B cell (primary cell): ENCODE measurements at regions not wholly inside any gene's neighbourhood (a gene's known extent, or its start where the extent isn't known, plus 50 kb on each side); places are given as distances from the start of the nearest gene placed in this dataset.
"Not testable (repeated sequence)": the region's sequence is repeated elsewhere in the genome, so short reads cannot be mapped to it uniquely, and the experiment has no call there.

Experiments
- ATAC-seq: fragments of 200-7000 bp; cut with Tn5 transposase; one replicate; pipeline ENCODE4 v1.10.0; 2021; ENCODE audit warnings: low read depth, mild to moderate bottlenecking, moderate number of reproducible peaks, moderate library complexity
- CTCF ChIA-PET: fragments of 350-600 bp; sonication (Branson Sonifier 250); formaldehyde crosslinking; loops from one replicate; lab custom pipeline; 2021; ENCODE audit warnings: antibody characterized with exemption, inconsistent platforms; lab: Charles Lee
- POLR2A ChIA-PET: fragments of 350-600 bp; sonication (Branson Sonifier 250); formaldehyde crosslinking; loops from one replicate; lab custom pipeline; 2021; ENCODE audit warnings: antibody characterized with exemption; lab: Charles Lee
- DNase-seq: peaks from one replicate; pipeline ENCODE4 v3.0.0; 2013
- H2AFZ ChIP-seq: 2 replicates; pipeline ENCODE4 v1.6.1; 2012; ENCODE audit warnings: mild to moderate bottlenecking, low read depth, low read length; ENCODE audit not compliant: insufficient read depth, poor library complexity, severe bottlenecking
- H3K27ac ChIP-seq, 2 donors: 1 replicate in 1 of 2; 2 replicates in 1 of 2; pipeline ENCODE4 v1.5.1; 2012 to 2013; ENCODE audit warnings: low read length in 2 of 2, mild to moderate bottlenecking in 2 of 2, moderate library complexity in 1 of 2
- H3K27me3 ChIP-seq, 4 experiments: fragments of 200-600 bp in 1 of 4; sonication (generic) in 1 of 4; replicated peaks in 1 of 4; 1 replicate in 2 of 4; 2 replicates in 2 of 4; pipeline versions ENCODE4 v1.6.1 to v1.7.0; 2013 to 2016; ENCODE audit warnings: low read length in 3 of 4, mild to moderate bottlenecking in 2 of 4, mixed read lengths in 1 of 4, moderate library complexity in 1 of 4; ENCODE audit not compliant: insufficient read depth in 4 of 4, control insufficient read depth in 3 of 4; ENCODE audit errors: control extremely low read depth in 1 of 4
- H3K36me3 ChIP-seq, 2 experiments: replicated peaks in 1 of 2; 1 replicate in 1 of 2; 2 replicates in 1 of 2; pipeline versions ENCODE4 v1.6.1 to v1.7.1; 2013; ENCODE audit warnings: low read length in 1 of 2; ENCODE audit not compliant: insufficient read depth in 2 of 2, control insufficient read depth in 1 of 2; ENCODE audit errors: control extremely low read depth in 1 of 2, extremely low read depth in 1 of 2
- H3K4me1 ChIP-seq, 2 donors: fragments of 200-600 bp in 1 of 2; sonication (generic) in 1 of 2; 1 replicate in 1 of 2; 2 replicates in 1 of 2; pipeline versions ENCODE4 v1.5.1 to v1.6.1; 2013 to 2017; ENCODE audit warnings: low read length in 2 of 2; ENCODE audit not compliant: control insufficient read depth in 2 of 2, insufficient read depth in 2 of 2
- H3K4me2 ChIP-seq: replicated peaks from 2 replicates; pipeline ENCODE3; 2012; ENCODE audit warnings: mild to moderate bottlenecking, low read depth, low read length; ENCODE audit not compliant: poor library complexity, severe bottlenecking
- H3K4me3 ChIP-seq, 5 experiments: fragments of 200-600 bp in 1 of 5; sonication (generic) in 1 of 5; 1 replicate in 3 of 5; 2 replicates in 2 of 5; pipeline versions ENCODE4 v1.5.1 to v1.7.0; 2011 to 2016; ENCODE audit warnings: low read length in 4 of 5, mild to moderate bottlenecking in 4 of 5, low read depth in 2 of 5, control low read depth in 1 of 5, moderate library complexity in 1 of 5; ENCODE audit not compliant: insufficient read depth in 1 of 5; ENCODE audit errors: control extremely low read depth in 1 of 5, extremely low read depth in 1 of 5
- H3K79me2 ChIP-seq: fragments of 200-600 bp; sonication (generic); one replicate; pipeline ENCODE4 v1.6.0; 2016; ENCODE audit warnings: low read length; ENCODE audit not compliant: control insufficient read depth, insufficient read depth
- H3K9ac ChIP-seq: fragments of 200-600 bp; sonication (generic); 2 replicates; pipeline ENCODE4 v1.6.1; 2017; ENCODE audit warnings: mild to moderate bottlenecking, low read length, moderate library complexity
- H3K9me3 ChIP-seq, 3 donors: one replicate each; pipeline versions ENCODE4 v1.6.1 to v1.7.1; 2013; ENCODE audit warnings: low read length in 2 of 3; ENCODE audit not compliant: control insufficient read depth in 2 of 3, insufficient read depth in 1 of 3; ENCODE audit errors: control extremely low read depth in 1 of 3
- H4K20me1 ChIP-seq: 2 replicates; pipeline ENCODE4 v1.6.0; 2012; ENCODE audit warnings: mild to moderate bottlenecking, low read length; ENCODE audit not compliant: insufficient read depth, control insufficient read depth, poor library complexity, severe bottlenecking
- H3K27ac Mint-ChIP-seq: one replicate; pipeline ENCODE4 v1.8.0; 2021; ENCODE audit warnings: mixed read lengths
- H3K27me3 Mint-ChIP-seq: one replicate; pipeline ENCODE4 v1.8.0; 2021; ENCODE audit warnings: mixed read lengths
- H3K4me1 Mint-ChIP-seq: one replicate; pipeline ENCODE4 v1.8.0; 2021; ENCODE audit warnings: mixed read lengths
- H3K4me3 Mint-ChIP-seq: one replicate; pipeline ENCODE4 v1.8.0; 2021; ENCODE audit warnings: mixed read lengths
- H3K9me3 Mint-ChIP-seq: one replicate; pipeline ENCODE4 v1.8.0; 2022; ENCODE audit warnings: mixed read lengths; ENCODE audit not compliant: insufficient read depth
- EZH2 ChIP-seq: IDR thresholded peaks from 2 replicates; pipeline ENCODE4 v1.6.1; 2012; ENCODE audit warnings: borderline replicate concordance, low read depth, mild to moderate bottlenecking, moderate library complexity, low read length; ENCODE audit not compliant: insufficient read depth, poor library complexity, severe bottlenecking
- WGBS: methylation state at CpG from one replicate; pipeline ENCODE4 v1.1.5; 2013; ENCODE audit warnings: missing lambda C conversion rate; ENCODE audit not compliant: insufficient coverage; 5-methylcytosine and 5-hydroxymethylcytosine counted together
- intact Hi-C: fragments of 100-400 bp; cut with micrococcal nuclease; formaldehyde crosslinking; loops from one replicate; pipeline ENCODE4 v1.10.0; 2022
- TF ChIP-seq, protein P1 (sequence below): fragments of 200-600 bp; IDR thresholded peaks from one replicate; pipeline ENCODE4 v1.8.0; 2022; ENCODE audit warnings: antibody characterized with exemption, mild to moderate bottlenecking

DNA sequence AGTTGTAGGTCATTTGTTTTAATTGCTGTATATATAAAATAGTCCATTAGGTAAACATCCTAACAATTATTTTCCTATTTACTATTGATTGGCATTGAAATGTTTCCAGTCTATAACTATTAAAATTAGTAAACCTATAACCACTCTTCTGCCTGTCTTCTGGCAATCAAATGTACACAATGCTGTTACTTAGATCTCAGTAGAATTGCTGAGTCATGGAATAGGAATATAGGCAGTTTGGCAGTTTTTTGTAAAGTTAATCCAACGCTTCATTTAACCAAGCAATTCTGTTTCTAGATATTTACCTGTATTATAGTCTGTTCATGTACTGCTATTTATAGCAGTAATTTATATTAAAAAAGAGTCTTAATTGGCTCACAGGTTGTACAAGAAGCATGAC, 518.1 kb downstream of the DCDC2C start:
- no peaks in the 10 kb centered on the region for H3K27me3 ChIP-seq
- no peak overlapping the region for H3K4me3 ChIP-seq
- CTCF ChIA-PET = no interaction called here
- no CpG with 5 or more reads among the region's 1 CpG for WGBS
- no peak for TF ChIP-seq EZH2
- TF ChIP-seq, protein P1, sequence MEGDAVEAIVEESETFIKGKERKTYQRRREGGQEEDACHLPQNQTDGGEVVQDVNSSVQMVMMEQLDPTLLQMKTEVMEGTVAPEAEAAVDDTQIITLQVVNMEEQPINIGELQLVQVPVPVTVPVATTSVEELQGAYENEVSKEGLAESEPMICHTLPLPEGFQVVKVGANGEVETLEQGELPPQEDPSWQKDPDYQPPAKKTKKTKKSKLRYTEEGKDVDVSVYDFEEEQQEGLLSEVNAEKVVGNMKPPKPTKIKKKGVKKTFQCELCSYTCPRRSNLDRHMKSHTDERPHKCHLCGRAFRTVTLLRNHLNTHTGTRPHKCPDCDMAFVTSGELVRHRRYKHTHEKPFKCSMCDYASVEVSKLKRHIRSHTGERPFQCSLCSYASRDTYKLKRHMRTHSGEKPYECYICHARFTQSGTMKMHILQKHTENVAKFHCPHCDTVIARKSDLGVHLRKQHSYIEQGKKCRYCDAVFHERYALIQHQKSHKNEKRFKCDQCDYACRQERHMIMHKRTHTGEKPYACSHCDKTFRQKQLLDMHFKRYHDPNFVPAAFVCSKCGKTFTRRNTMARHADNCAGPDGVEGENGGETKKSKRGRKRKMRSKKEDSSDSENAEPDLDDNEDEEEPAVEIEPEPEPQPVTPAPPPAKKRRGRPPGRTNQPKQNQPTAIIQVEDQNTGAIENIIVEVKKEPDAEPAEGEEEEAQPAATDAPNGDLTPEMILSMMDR = no peak
- no peak overlapping the region for H2AFZ ChIP-seq
- H3K9me3 ChIP-seq = no peaks in the 10 kb centered on the region
- H3K79me2 ChIP-seq = no peaks in the 10 kb centered on the region
- no peak for ATAC-seq
- Mint-ChIP-seq H3K4me1 (no peaks in the 10 kb centered on the region), H3K4me3 (no peak overlapping the region), H3K27ac (no peak overlapping the region), H3K9me3 (no peaks in the 10 kb centered on the region), H3K27me3 (no peaks in the 10 kb centered on the region)
- POLR2A ChIA-PET = no interaction called here
- H3K36me3 ChIP-seq = no peaks in the 10 kb centered on the region
- H3K9ac ChIP-seq = no peak overlapping the region
- H4K20me1 ChIP-seq = no peaks in the 10 kb centered on the region
- H3K4me2 ChIP-seq = no peak overlapping the region
- no peak for DNase-seq
- no peaks in the 10 kb centered on the region for H3K4me1 ChIP-seq
- no peak overlapping the region for H3K27ac ChIP-seq
- intact Hi-C loops = no loop called here

DNA sequence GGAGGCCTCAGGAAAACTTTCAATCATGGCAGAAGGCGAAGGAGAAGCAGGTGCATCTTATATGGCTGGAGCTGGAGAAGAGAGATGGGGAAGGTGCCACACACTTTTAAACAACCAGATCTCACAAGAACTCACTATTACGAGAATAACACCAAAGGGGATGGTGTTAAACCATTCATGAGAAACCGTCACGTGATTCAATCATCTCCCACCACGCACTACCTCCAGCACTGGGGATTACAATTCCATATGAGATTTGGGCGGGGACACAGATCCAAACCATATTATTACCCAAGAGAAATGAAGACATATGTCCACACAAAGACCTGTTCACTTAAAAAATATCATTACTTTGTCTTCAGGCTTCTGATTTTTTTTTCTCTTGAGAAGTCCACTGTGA, 518.5 kb downstream of the DCDC2C start:
- no peak for ATAC-seq
- ChIA-PET CTCF (no interaction called here), POLR2A (no interaction called here)
- Histone ChIP-seq H3K36me3 (no peaks in the 10 kb centered on the region), H3K9me3 (no peaks in the 10 kb centered on the region), H3K9ac (no peak overlapping the region), H4K20me1 (no peaks in the 10 kb centered on the region), H3K4me2 (no peak overlapping the region), H3K4me3 (no peak overlapping the region), H3K4me1 (no peaks in the 10 kb centered on the region), H3K27ac (no peak overlapping the region), H3K27me3 (no peaks in the 10 kb centered on the region), H2AFZ (no peak overlapping the region), H3K79me2 (no peaks in the 10 kb centered on the region)
- Mint-ChIP-seq H3K27ac (no peak overlapping the region), H3K4me3 (no peak overlapping the region), H3K27me3 (no peaks in the 10 kb centered on the region), H3K9me3 (no peaks in the 10 kb centered on the region), H3K4me1 (no peaks in the 10 kb centered on the region)
- intact Hi-C loops = no loop called here
- DNase-seq = no peak
- 93% methylated on average over 4 of the region's 6 CpGs for WGBS
- no peak for TF ChIP-seq EZH2
- TF ChIP-seq, protein P1 = no peak

DNA sequence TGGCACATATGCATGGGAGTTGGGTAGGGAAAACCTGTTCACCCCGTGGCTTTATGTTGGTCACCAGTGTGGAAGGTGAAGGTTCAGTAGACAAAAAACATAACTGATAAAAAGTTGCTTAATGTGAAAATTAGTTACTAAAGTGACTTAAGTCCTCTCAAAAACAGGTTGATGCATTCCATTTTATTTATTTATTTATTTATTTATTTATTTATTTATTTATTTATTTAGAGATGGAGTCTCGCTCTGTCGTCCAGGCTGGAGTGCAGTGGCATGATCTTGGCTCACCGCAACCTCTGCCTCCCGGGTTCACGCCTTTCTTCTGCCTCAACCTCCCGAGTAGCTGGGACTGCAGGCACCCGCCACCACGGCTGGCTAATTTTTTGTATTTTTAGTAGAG, 541.0 kb downstream of the DCDC2C start:
- WGBS = 98% methylated on average over 8 of the region's 9 CpGs

More for the DNA sequence above, 541.0 kb downstream of the DCDC2C start:
- H3K27ac ChIP-seq, H3K4me1 ChIP-seq, H3K4me2 ChIP-seq, H3K4me3 ChIP-seq, H3K9me3 ChIP-seq, H3K27ac Mint-ChIP-seq, H3K79me2 ChIP-seq, CTCF ChIA-PET, H3K9ac ChIP-seq, ATAC-seq, H2AFZ ChIP-seq, intact Hi-C loops, H3K36me3 ChIP-seq, H3K4me1 Mint-ChIP-seq, H3K27me3 ChIP-seq, H3K9me3 Mint-ChIP-seq, H3K4me3 Mint-ChIP-seq, POLR2A ChIA-PET, H4K20me1 ChIP-seq, DNase-seq, H3K27me3 Mint-ChIP-seq: not testable (repeated sequence)
